Trophoblast cell (in vitro differentiated cells and primary cell): ENCODE measurements at regions not wholly inside any gene's neighbourhood (a gene's known extent, or its start where the extent isn't known, plus 50 kb on each side); places are given as distances from the start of the nearest gene placed in this dataset.
A peak's percentile ranks its signal among the peaks of the same experiment; 100 is the strongest.

Experiments used
- DNase-seq, 2 donors: peaks; one replicate each; pipeline ENCODE4 v3.0.0-alpha.2; 2016
- H2AFZ ChIP-seq: 2 replicates; pipeline ENCODE4 v1.6.1; 2013; ENCODE audit warnings: low read length, moderate library complexity, mild to moderate bottlenecking; ENCODE audit not compliant: insufficient read depth, poor library complexity
- H2AK5ac ChIP-seq: 2 replicates; pipeline ENCODE4 v1.6.1; 2013; ENCODE audit warnings: mild to moderate bottlenecking, low read length
- H2BK120ac ChIP-seq: 2 replicates; pipeline ENCODE4 v1.6.1; 2013; ENCODE audit warnings: low read length, mild to moderate bottlenecking, moderate library complexity; ENCODE audit not compliant: insufficient read depth, poor library complexity
- H2BK12ac ChIP-seq: 2 replicates; pipeline ENCODE4 v1.6.1; 2013; ENCODE audit warnings: mild to moderate bottlenecking, low read length, moderate library complexity
- H2BK5ac ChIP-seq: 2 replicates; pipeline ENCODE4 v1.6.1; 2013; ENCODE audit warnings: low read length, low read depth, moderate library complexity, mild to moderate bottlenecking; ENCODE audit not compliant: poor library complexity
- H3K14ac ChIP-seq: 2 replicates; pipeline ENCODE4 v1.6.1; 2013; ENCODE audit warnings: mild to moderate bottlenecking, low read length
- H3K18ac ChIP-seq: 2 replicates; pipeline ENCODE4 v1.6.1; 2013; ENCODE audit warnings: mild to moderate bottlenecking, low read length
- H3K23ac ChIP-seq: 2 replicates; pipeline ENCODE4 v1.6.1; 2013; ENCODE audit warnings: low read length
- H3K27ac ChIP-seq: 2 replicates; pipeline ENCODE4 v1.5.1; 2013; ENCODE audit warnings: low read depth, mild to moderate bottlenecking, inconsistent platforms, low read length, moderate library complexity
- H3K27me3 ChIP-seq: 2 replicates; pipeline ENCODE4 v1.6.1; 2013; ENCODE audit warnings: inconsistent platforms, mild to moderate bottlenecking, low read length, moderate library complexity; ENCODE audit not compliant: insufficient read depth
- H3K36me3 ChIP-seq, 2 experiments: 1 replicate in 1 of 2; 2 replicates in 1 of 2; pipeline ENCODE4 v1.6.1; 2013; ENCODE audit warnings: low read length in 2 of 2, mild to moderate bottlenecking in 2 of 2, moderate library complexity in 1 of 2; ENCODE audit not compliant: insufficient read depth in 2 of 2, control insufficient read depth in 1 of 2
- H3K4ac ChIP-seq: 2 replicates; pipeline ENCODE4 v1.6.1; 2013; ENCODE audit warnings: low read depth, mild to moderate bottlenecking, low read length, moderate library complexity
- H3K4me1 ChIP-seq, 2 experiments: 1 replicate in 1 of 2; 2 replicates in 1 of 2; pipeline ENCODE4 v1.6.1; 2013; ENCODE audit warnings: low read length in 2 of 2, mild to moderate bottlenecking in 2 of 2, moderate library complexity in 1 of 2; ENCODE audit not compliant: insufficient read depth in 2 of 2, control insufficient read depth in 1 of 2
- H3K4me2 ChIP-seq: 2 replicates; pipeline ENCODE4 v1.6.1; 2013; ENCODE audit warnings: inconsistent platforms, mild to moderate bottlenecking, low read length, moderate library complexity
- H3K4me3 ChIP-seq: 2 replicates; pipeline ENCODE4 v1.5.1; 2013; ENCODE audit warnings: mild to moderate bottlenecking, low read depth, low read length, inconsistent platforms
- H3K79me1 ChIP-seq: one replicate; pipeline ENCODE4 v1.6.1; 2013; ENCODE audit warnings: low read length
- H3K79me2 ChIP-seq: 2 replicates; pipeline ENCODE4 v1.6.1; 2013; ENCODE audit warnings: low read length, mild to moderate bottlenecking; ENCODE audit not compliant: control insufficient read depth, insufficient read depth, poor library complexity
- H3K9ac ChIP-seq: 2 replicates; pipeline ENCODE4 v1.6.1; 2013; ENCODE audit warnings: mild to moderate bottlenecking, low read length
- H3K9me3 ChIP-seq: 2 replicates; pipeline ENCODE4 v1.6.1; 2013; ENCODE audit warnings: low read depth, mild to moderate bottlenecking, control low read depth, inconsistent platforms, low read length; ENCODE audit not compliant: insufficient read depth
- H4K12ac ChIP-seq: 2 replicates; pipeline ENCODE4 v1.6.1; 2013; ENCODE audit warnings: low read depth, mild to moderate bottlenecking, low read length, moderate library complexity
- H4K8ac ChIP-seq: 2 replicates; pipeline ENCODE4 v1.6.1; 2013; ENCODE audit warnings: low read depth, mild to moderate bottlenecking, low read length, moderate library complexity
- H4K91ac ChIP-seq: one replicate; pipeline ENCODE4 v1.6.1; 2013; ENCODE audit warnings: low read depth, mild to moderate bottlenecking, low read length, moderate library complexity
- whole genome bisulfite sequencing: extraction: QIAGEN DNeasy Blood & Tissue Kit; methylation state at CpG from one replicate; pipeline ENCODE4 v1.1.7; 2013; ENCODE audit warnings: missing lambda C conversion rate; ENCODE audit not compliant: insufficient read length, insufficient coverage; ENCODE audit errors: extremely low coverage; 5-methylcytosine and 5-hydroxymethylcytosine counted together

DNA sequence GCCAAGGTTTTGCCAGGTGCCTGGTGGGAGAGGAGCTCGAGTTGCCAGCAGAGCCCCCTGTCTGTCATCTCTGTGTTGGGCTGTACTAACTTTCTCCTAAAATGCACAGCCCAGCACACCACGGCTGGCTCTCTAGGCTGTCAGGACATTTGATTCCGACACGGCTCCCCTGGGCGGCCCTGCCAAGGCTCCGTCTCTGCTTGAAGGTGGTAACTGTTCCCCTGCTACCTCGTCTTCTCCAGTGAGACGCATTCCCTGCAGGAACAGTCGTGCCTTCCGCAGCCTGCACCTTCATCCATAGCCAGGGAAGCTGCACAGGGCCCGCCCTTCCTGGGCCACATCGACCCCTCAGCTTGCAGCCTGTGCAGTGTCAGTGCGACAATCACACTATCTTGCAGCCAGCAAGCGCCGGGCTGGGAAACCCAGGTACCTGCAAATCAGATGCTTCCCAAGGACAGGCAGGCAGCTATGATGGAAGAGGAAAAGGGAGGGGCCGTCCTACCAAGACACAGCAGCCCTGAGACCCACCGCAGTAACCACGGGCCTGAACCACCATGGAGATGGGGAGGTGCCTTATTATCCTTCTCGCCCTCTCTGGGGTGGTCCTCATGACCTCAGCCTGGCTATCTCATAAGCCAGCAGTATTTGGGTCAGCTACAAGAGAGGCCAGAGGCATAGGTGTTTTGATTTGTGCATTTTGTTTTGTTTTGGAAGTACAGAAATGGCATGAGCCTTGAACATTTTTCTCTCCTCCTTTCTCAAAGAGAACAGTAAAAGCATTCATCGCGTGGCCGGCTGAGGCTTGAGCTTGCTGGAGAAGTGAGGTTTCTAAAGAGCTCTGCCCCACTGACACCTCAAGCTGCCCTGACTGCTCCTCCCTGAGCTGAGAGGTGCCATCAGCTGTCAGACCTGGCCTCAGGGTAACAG is 361.7 kb upstream of the TNRC6C start:
- no peak overlapping the region for H3K18ac ChIP-seq
- no peak overlapping the region for H4K8ac ChIP-seq
- no peaks in the 10 kb centered on the region for H3K27me3 ChIP-seq
- no peaks in the 10 kb centered on the region for H3K79me2 ChIP-seq
- no peak overlapping the region for H2AFZ ChIP-seq
- H2BK120ac ChIP-seq, result no peak overlapping the region
- H4K12ac ChIP-seq, result no peak overlapping the region
- no peak overlapping the region for H2BK5ac ChIP-seq
- H3K23ac ChIP-seq, result no peak overlapping the region
- no peaks in the 10 kb centered on the region for H3K36me3 ChIP-seq
- H3K9ac ChIP-seq, result no peak overlapping the region
- no peaks in the 10 kb centered on the region for H3K4me1 ChIP-seq
- no peak overlapping the region for H4K91ac ChIP-seq
- peaks cover 1% of the 10 kb centered on the region for H3K9me3 ChIP-seq
- H2AK5ac ChIP-seq, result no peak overlapping the region
- no CpG with 5 or more reads among the region's 22 CpGs for WGBS
- no peak overlapping the region for H2BK12ac ChIP-seq
- no peak overlapping the region for H3K4ac ChIP-seq
- no peak overlapping the region for H3K4me2 ChIP-seq
- no peak for DNase-seq
- no peak overlapping the region for H3K4me3 ChIP-seq
- no peak overlapping the region for H3K14ac ChIP-seq
- H3K79me1 ChIP-seq, result no peaks in the 10 kb centered on the region
- no peak overlapping the region for H3K27ac ChIP-seq

DNA sequence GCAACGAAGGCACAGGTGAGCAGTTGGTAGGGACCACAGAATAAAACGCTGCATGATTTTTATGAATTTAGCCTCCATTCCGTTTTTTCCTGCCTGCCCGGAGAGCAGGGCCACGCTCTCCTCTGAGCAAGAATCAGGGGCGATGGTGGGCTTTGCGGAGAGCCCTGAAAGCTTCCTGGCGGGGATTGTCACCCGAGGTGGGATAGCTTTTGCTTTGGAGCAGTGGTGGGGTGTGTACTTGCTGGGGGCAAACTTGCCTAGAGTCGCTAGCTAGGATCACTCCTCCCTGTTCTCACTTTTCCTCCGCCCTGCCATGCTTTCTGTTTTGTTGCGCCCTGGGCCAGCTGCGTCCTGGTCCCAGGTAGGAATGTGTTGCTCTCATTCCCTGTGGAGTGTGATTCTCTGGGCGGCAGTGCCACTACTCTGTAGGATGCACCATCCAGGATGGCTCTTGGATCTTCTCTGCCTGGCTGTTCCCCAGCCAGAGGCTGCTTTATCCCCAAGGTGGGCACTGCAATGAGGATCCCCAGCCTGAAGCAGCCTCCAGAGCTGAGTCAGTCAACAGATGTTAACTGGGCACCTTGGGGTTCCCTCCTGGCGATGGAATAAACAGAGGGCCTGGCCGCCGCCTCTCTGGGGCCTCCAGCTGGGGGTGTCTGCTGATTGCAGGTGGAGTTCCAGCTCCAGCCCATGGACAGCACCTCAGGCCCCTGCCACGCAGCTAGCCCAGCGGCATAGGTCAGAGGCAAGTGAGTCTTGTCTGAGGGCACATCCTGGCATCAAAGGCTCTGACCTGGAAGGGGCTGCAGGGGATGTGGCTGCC is 360.9 kb upstream of the TNRC6C start:
- peaks cover 1% of the 10 kb centered on the region for H3K9me3 ChIP-seq
- no peak overlapping the region for H3K27ac ChIP-seq
- WGBS, result no CpG with 5 or more reads among the region's 19 CpGs

GRCh38 chr17:77598241-77598620 is 360.3 kb upstream of the TNRC6C start:
- Histone ChIP-seq H3K9ac (no peak overlapping the region), H2BK120ac (no peak overlapping the region), H3K79me2 (no peaks in the 10 kb centered on the region), H2AK5ac (no peak overlapping the region), H3K79me1 (no peaks in the 10 kb centered on the region), H4K91ac (no peak overlapping the region), H3K27me3 (no peaks in the 10 kb centered on the region), H3K36me3 (no peaks in the 10 kb centered on the region), H4K8ac (no peak overlapping the region), H2AFZ (no peak overlapping the region), H2BK5ac (no peak overlapping the region), H4K12ac (no peak overlapping the region), H3K9me3 (peaks cover 1% of the 10 kb centered on the region), H3K4me1 (no peaks in the 10 kb centered on the region), H3K14ac (no peak overlapping the region), H3K4me3 (no peak overlapping the region), H3K4me2 (no peak overlapping the region), H3K23ac (no peak overlapping the region), H2BK12ac (no peak overlapping the region), H3K4ac (no peak overlapping the region), H3K18ac (no peak overlapping the region), H3K27ac (no peak overlapping the region)
- WGBS, result no CpG with 5 or more reads among the region's 4 CpGs
- no peak for DNase-seq

More for the DNA sequence above, 360.9 kb upstream of the TNRC6C start:
- no peaks in the 10 kb centered on the region for H3K4me1 ChIP-seq
- H4K91ac ChIP-seq, result no peak overlapping the region
- no peak overlapping the region for H2BK5ac ChIP-seq
- no peak overlapping the region for H2AK5ac ChIP-seq
- H3K36me3 ChIP-seq, result no peaks in the 10 kb centered on the region
- no peaks in the 10 kb centered on the region for H3K27me3 ChIP-seq
- no peak overlapping the region for H3K14ac ChIP-seq
- no peaks in the 10 kb centered on the region for H3K79me2 ChIP-seq
- no peak overlapping the region for H4K8ac ChIP-seq
- H3K79me1 ChIP-seq, result no peaks in the 10 kb centered on the region
- H3K4me2 ChIP-seq, result no peak overlapping the region
- H3K4me3 ChIP-seq, result no peak overlapping the region
- no peak overlapping the region for H2BK12ac ChIP-seq
- H3K4ac ChIP-seq, result no peak overlapping the region
- H3K18ac ChIP-seq, result no peak overlapping the region
- peak overlapping the region; percentile 23 for H3K9ac ChIP-seq
- no peak overlapping the region for H3K23ac ChIP-seq
- no peak overlapping the region for H2BK120ac ChIP-seq
- no peak overlapping the region for H2AFZ ChIP-seq
- DNase-seq, result no peak
- H4K12ac ChIP-seq, result no peak overlapping the region

DNA sequence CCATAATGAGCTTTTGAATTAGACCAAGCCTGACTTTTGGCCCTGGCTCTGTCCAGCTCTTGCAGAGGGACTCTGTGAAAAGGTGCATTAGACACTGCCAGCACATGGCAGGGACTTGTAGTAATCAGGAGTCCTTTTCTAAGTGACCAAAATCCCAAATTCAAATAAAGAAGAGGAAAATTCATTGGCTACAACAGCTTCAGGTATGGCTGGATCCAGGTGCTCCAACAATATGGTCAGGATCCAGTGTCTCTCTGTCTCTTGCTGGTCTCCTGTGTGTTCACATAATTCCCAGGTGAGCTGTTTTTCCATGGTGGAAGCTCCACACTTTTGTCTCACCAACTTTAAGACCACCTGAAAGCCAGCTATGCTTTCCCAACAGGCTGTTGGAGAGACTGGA is 358.8 kb upstream of the TNRC6C start:
- Histone ChIP-seq H4K12ac (no peak overlapping the region), H3K9me3 (peaks cover 1% of the 10 kb centered on the region), H2BK12ac (no peak overlapping the region), H3K4me1 (no peaks in the 10 kb centered on the region), H3K18ac (no peak overlapping the region), H3K79me2 (no peaks in the 10 kb centered on the region), H2BK120ac (no peak overlapping the region), H3K27ac (no peak overlapping the region), H3K27me3 (no peaks in the 10 kb centered on the region), H3K4me2 (no peak overlapping the region), H4K91ac (no peak overlapping the region), H3K79me1 (no peaks in the 10 kb centered on the region), H3K4me3 (no peak overlapping the region), H3K4ac (no peak overlapping the region), H4K8ac (no peak overlapping the region), H3K36me3 (no peaks in the 10 kb centered on the region), H2BK5ac (no peak overlapping the region), H2AK5ac (no peak overlapping the region), H3K14ac (no peak overlapping the region), H3K23ac (no peak overlapping the region), H3K9ac (no peak overlapping the region), H2AFZ (no peak overlapping the region)
- DNase-seq, result no peak
